ENCODE measurements at regions not wholly inside any gene's neighbourhood (a gene's known extent, or its start where the extent isn't known, plus 50 kb on each side); places are given as distances from the start of the nearest gene placed in this dataset.
"Not testable (repeated sequence)": the region's sequence is repeated elsewhere in the genome, so short reads cannot be mapped to it uniquely, and the experiment has no call there.

GRCh38 chr15:19973718-19974117, 567.9 kb downstream of the GOLGA6L6 start:
- no peak for DNase-seq

GRCh38 chr15:19972582-19972981, 569.0 kb downstream of the GOLGA6L6 start:
- not testable (repeated sequence) for DNase-seq

- not testable (repeated sequence) for DNase-seq
Measured at GRCh38 chr15:19965574-19965973, 576.0 kb downstream of the GOLGA6L6 start.

GRCh38 chr15:19964480-19964879, 577.1 kb downstream of the GOLGA6L6 start:
- DNase-seq: not testable (repeated sequence)

GRCh38 chr15:19956124-19956796, 585.3 kb downstream of the GOLGA6L6 start:
- DNase-seq: no peak

GRCh38 chr15:19944261-19944888, 597.2 kb downstream of the GOLGA6L6 start:
- no peak for DNase-seq

GRCh38 chr15:19943515-19943914, 598.1 kb downstream of the GOLGA6L6 start:
- DNase-seq: no peak

GRCh38 chr15:19903281-19903680, 638.3 kb downstream of the GOLGA6L6 start:
- not testable (repeated sequence) for DNase-seq

GRCh38 chr15:19902388-19902787, 639.2 kb downstream of the GOLGA6L6 start:
- DNase-seq: not testable (repeated sequence)

GRCh38 chr15:19901414-19901813, 640.2 kb downstream of the GOLGA6L6 start:
- not testable (repeated sequence) for DNase-seq

GRCh38 chr15:19899021-19899824, 642.4 kb downstream of the GOLGA6L6 start:
- no peak for DNase-seq

- DNase-seq: not testable (repeated sequence)
Measured at GRCh38 chr15:19888811-19889210, 652.8 kb downstream of the GOLGA6L6 start.

- not testable (repeated sequence) for DNase-seq
Measured at GRCh38 chr15:19844061-19844460, 697.5 kb downstream of the GOLGA6L6 start.
